ENCODE measurements at regions not wholly inside any gene's neighbourhood (a gene's known extent, or its start where the extent isn't known, plus 50 kb on each side); places are given as distances from the start of the nearest gene placed in this dataset.

- no peak for TF ChIP-seq YY1 (IDR thresholded peaks at IDR 0.05; ENCODE audit: insufficient read depth, insufficient read length)
- TF ChIP-seq ZNF274 (IDR thresholded peaks at IDR 0.05; ENCODE audit: low read depth, low read length), result no peak
These were observed 352.4 kb upstream of the HTR2A start for GRCh38 chr13:47249266-47249665.
